Right hindlimb (tissue), 1 donor: ENCODE measurements at regions not wholly inside any gene's neighbourhood (a gene's known extent, or its start where the extent isn't known, plus 50 kb on each side); places are given as distances from the start of the nearest gene placed in this dataset.

Source experiments
- DNase-seq: peaks from one replicate; pipeline ENCODE4 v3.0.0-alpha.2; 2018

DNA sequence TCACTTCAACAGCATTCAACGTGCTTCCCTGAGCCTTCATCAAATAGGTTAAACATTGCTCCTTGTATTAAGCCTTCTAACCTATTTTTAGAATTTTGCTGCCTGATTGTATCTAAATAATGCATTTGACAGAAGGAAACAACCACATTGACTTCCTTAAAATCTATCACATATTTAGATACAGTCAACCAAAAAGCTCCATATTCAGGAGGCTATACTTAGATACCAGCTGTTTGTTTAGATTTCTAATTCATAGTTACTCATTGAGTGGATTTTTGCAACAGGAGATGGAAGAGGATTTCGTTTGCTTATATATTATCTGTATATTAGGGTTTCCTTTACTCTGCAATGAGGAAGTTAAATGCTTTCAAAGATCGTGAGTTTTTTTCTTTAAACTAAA is 241.1 kb upstream of the PPP1R2C start:
- DNase-seq = no peak

- DNase-seq = no peak
Observed at GRCh38 chrX:43025806-43026315, 247.9 kb upstream of the PPP1R2C start.

GRCh38 chrX:43064096-43064495 is 286.1 kb upstream of the PPP1R2C start:
- no peak for DNase-seq

DNA sequence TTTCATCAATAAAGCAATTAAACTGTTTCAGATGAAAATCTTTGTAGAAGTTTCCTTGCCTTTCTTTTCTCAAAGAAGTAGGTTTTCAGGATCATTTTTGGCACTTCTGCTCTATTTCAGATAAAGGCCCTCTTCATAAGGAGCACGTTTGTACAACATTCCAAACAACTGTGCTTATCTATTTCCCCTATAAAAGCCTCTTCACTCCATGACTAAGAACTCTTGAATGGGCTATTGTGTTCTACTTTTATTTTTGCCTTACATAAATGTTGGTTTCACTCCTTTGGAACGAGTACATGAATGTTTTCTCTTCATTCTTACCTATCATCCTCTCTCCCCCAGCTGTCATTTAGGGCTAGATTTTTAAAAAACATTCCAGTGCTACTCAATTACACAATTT is 288.0 kb upstream of the PPP1R2C start:
- DNase-seq = no peak

- DNase-seq = no peak
Observed at GRCh38 chrX:43068639-43069038, 290.7 kb upstream of the PPP1R2C start.

DNA sequence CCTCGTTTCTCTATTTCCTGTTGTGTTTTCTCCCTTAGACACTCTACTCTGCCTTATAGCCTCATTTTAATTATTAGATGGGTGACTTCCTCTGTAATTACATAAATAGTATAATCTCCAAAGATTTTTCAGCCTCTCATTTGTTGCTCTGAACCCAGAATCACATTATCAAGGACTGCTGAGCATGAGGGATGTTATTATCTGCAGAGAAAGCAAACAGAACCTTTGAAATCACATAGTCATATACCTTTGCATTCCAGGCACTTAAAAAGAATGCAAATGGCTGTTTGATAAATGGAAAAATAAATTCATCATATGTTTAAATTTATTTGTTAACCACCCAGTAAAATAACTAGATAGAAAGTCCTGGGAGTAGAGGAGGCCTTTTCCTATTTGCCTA is 305.1 kb upstream of the PPP1R2C start:
- DNase-seq = no peak

GRCh38 chrX:43087830-43088229 is 309.9 kb upstream of the PPP1R2C start:
- no peak for DNase-seq

DNA sequence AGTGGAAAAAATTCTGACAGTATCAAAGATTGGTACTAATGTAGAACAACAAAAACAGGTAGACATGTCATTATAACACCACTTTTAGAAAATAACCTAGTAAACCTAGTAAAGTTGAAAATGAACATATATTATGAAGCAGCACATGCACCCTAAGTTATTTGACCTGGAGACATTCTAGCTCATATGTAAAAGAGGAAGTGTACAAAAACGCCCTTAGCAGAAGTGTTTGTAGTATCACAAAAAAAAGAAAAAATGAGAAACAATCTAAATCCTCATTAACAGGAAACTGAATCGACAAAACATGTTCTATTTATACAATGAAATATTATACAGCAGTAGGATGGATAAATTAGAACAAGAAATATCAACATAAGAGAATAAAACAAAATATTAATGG is 318.9 kb upstream of the PPP1R2C start:
- DNase-seq = no peak

- no peak for DNase-seq
Observed at GRCh38 chrX:43106009-43106408, 328.0 kb upstream of the PPP1R2C start.

GRCh38 chrX:43108828-43109227 is 330.9 kb upstream of the PPP1R2C start:
- DNase-seq = no peak

DNA sequence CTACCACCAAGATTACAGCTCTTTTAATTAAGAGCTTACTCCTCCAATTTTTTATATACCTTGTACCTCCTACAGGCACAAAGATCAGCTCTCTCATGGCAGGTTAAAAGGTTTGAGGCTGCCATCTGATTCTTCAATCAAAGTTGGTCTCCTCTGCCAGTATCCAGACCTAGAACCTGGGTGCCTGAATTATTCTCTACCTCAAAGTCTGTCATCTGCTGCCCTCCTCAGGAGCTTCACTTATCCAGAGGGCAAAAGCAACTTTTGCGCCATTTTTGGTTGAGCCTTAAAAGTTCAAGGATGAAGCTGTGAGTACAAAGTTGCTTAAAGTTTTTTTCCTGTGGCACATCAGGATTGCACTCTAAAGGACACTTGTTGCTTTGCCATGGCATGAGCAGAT is 343.7 kb upstream of the PPP1R2C start:
- no peak for DNase-seq

DNA sequence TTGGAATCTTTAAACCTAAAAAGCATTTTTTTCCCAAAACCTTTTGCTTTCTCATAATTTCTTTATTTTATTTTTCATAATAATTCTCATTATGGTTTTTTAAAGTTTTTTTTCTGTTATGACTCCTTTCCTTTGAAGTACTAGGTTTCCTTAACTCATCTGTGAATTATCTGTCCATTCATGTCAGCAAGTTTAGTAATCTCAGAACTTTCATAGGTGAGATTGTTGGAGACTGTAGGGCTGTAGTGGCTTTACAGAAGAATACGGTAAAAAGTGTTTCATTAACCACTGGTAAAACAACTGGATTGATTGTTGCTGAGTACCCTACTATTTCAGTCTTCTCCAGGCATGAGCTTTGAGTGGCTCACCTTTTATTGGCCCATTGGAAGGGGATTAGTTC is 361.7 kb upstream of the PPP1R2C start:
- DNase-seq = no peak

DNA sequence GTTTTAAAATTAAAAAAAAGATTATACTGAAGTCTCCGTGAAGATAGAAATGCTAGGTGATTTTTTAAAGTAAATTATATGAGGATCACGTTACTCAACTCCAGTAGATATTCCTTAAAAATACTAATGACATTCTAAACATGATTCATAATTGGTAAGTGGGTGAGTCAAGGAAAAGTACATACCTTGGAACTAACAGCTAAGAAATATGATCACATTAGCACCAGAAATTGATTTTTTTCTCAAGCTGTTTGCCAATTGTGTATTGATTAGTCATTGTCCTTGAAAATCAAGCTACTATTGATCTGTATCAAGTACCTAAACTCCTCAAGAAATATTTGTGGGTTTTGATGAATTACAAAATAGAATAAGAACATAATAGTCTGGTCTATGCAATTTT is 362.6 kb upstream of the PPP1R2C start:
- no peak for DNase-seq

GRCh38 chrX:43141885-43142284 is 363.9 kb upstream of the PPP1R2C start:
- DNase-seq = no peak

DNA sequence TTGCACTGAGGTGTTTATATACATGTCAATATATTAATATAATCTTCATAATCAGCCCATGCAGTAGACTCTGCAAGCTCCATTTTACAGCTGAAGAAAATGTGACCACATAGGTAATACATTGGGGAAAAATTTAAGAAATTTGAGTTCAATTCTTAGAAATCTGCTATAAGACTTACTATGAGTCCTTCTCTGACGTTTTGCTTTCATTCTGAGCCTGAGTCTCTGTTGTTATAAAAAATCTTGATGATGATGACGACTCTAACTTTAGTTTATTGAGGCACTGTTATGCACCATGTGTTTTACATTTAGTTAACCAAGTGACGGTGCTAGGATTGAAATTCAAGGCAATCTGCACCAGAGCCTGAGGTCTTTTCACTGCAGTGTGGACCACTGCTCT is 370.3 kb upstream of the PPP1R2C start:
- no peak for DNase-seq

DNA sequence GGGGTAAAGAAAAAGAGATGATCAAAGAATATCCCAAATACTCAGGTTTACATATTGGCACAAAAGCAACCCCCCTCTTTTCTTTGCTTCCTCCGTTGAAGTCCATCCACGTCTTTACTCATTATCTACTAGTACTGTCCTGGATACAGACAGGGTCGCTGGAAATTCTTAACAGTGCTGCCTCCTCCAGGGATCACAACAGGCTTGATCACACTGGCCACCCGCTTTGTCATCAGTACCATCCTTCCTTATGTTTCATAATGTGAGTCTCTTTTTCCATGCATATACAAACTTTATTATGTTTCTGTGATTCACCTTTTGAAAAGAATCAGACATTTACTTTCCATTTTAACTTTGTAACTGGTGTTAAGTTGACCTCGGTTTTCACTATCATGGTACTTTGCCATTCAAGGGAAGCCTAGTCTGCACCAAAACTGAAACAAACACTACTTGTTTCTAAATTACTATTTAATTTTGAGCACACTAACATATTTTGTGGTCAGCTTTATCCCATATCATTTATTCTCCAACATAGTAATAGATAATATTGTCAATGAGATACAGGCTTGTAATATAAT is 387.5 kb upstream of the PPP1R2C start:
- DNase-seq = no peak

GRCh38 chrX:43166874-43167273 is 388.9 kb upstream of the PPP1R2C start:
- no peak for DNase-seq

- DNase-seq = no peak
Observed at GRCh38 chrX:43175434-43175833, 397.5 kb upstream of the PPP1R2C start.

GRCh38 chrX:43176686-43177085 is 398.7 kb upstream of the PPP1R2C start:
- DNase-seq = no peak

DNA sequence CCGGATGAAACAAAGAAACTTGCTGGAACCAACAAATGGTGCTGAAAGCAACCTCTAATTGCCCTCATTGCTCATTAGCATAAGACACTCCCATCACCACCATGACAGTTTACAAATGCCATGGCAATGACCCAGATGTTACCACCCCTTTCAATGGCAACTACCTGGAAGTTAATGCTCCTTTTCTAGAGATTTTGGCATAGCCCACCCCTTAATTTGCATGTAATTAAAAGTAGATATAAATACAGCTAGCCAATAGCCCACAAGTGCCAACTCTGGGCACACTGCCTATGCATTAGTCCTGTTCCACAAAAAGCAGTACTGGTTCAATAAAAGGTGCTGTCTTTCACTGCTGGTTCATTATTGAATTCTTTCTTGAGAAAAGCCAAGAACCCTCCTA is 410.3 kb upstream of the PPP1R2C start:
- DNase-seq = no peak

DNA sequence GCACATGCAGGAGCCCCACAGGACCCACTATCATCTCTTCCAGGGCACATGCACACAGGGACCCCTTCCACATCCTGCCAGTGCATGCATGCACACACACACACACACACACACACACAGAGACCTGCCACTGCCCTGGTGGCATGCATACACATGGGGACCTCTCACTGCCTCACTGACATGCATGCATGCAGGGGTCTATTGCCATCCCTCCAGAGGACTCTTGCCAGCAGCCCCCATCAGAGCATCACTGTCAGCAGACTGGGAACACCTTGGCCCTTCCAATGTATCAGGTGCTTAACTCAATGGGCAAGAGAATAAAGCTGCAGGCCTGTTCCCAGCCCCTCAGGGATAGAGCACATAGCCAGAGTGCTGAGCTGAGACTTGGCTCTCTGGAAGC is 433.6 kb upstream of the PPP1R2C start:
- no peak for DNase-seq

DNA sequence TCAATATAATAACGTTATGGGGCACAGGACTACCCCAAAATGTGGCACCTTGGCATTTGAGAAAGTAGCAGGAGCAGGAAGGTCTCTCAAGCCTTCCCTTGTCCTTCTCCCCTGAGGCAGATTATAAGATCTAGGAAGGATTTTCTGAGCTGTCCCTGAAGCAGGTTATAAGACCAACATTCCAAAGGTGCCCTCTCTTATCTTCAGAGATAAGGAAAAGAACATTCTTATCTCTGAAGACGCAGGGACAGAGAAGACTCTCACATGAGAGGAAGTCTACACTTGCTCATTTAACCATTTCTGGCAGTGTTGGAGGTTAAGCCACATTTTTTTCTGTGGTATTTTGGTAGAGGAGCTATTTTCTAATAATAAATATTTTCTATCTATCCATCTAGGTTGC is 437.9 kb upstream of the MAOA start:
- no peak for DNase-seq

DNA sequence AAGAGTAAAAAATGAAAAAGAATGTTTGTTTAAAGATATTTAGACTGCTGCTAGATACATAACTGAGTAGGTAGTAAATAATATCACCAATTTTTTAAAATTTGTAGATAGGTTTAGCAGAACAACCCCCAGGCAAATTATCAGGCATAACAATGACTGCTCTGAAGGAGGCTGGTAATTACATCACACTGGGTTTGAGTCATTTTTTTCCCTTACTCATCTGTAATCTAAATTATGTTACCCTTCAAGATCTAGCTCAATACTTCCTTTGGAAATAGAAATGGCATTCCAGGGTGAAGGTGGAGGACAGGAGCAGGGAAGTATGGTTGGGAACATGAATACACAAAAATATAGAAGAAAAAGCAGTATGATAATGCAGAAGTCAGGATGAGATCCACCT is 431.6 kb upstream of the MAOA start:
- DNase-seq = no peak

DNA sequence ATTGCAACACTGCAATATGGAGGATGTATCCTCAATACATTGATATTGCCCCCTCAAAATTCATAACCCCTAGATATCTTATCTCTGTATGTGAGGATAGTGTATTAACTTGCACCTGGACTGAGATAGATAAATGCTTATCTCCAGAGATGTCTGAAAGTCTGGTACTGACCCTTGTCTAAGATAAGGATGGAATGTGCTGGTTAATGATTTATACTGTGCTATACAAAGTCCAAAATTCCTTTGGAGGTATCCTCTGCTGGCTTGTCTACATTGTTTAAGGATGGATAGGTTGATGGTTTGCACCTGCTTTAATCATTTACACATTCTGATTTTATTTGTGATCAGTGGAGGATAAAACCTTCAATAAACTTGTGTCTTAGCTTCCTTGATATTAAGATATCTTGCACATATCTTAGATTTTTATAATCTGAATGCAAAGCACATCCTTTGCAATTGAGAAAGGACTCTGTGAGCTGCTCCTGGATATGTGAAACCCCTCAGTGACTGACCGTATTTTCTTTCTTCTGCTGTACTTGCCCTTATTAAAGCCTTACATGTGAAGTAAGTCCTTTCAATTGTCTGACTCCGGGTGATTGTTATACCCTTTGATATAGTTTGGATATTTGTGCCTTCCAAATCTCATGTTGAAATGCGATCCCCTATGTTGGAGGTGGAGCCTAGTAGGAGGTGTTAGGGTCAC is 430.3 kb upstream of the MAOA start:
- DNase-seq = no peak

DNA sequence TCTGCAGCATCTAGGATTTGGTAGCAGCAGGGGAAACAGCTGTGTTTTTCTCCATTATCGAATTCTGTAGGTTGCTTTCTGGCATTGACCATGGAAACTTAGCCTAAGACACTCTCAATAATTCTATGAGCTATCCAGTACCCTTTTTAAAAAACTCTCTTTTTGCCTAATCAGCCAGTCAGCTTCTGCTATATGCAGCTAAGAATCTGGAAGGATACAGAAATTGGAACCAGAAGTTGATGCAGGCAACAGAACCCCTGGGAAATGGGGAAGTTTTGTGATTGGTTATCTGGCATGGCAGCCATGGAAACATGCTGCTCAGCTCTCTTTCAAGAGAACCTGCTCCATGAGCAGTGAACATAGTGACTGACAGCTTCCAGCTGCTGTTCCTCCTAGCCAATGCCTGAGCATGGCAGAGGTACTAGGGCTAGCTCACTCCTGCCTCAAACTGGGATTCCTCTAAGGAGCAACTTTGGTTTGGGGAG is 417.6 kb upstream of the MAOA start:
- peak; percentile 19 for DNase-seq
